PC-9 (cell line): ENCODE measurements at regions not wholly inside any gene's neighbourhood (a gene's known extent, or its start where the extent isn't known, plus 50 kb on each side); places are given as distances from the start of the nearest gene placed in this dataset.

ENCODE experiments used
- EZH2 ChIP-seq: fragments of 200-600 bp; sonication (generic); IDR thresholded peaks from 2 replicates; pipeline ENCODE4 v1.8.0; 2017; ENCODE audit warnings: antibody characterized with exemption, low read depth
- TF ChIP-seq, protein P1 (sequence below): fragments of 200-600 bp; sonication (generic); conservative IDR thresholded peaks from 2 replicates; pipeline ENCODE4 v1.6.1; 2017; ENCODE audit warnings: mixed run types, antibody characterized with exemption, mild to moderate bottlenecking, moderate library complexity

DNA sequence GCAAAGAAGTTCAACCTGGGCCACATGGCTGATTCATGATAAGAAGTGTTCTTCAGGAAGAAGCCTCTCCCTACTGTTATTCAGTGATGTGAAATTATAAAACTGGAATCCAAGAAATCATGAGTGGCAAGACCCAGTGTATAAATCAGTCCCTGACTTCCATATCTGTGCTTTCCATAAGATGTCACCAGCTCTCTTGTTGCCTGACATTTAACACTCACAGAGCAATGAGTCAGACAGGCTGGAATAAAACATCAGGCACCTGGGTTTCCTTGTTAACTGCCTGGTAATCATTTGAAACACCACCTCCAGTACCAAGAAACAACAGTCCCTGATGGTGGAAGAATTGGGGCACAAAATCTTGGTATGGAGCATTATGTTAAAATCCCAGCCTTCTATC lies 76.1 kb downstream of the SCG2 start:
- TF ChIP-seq, protein P1, sequence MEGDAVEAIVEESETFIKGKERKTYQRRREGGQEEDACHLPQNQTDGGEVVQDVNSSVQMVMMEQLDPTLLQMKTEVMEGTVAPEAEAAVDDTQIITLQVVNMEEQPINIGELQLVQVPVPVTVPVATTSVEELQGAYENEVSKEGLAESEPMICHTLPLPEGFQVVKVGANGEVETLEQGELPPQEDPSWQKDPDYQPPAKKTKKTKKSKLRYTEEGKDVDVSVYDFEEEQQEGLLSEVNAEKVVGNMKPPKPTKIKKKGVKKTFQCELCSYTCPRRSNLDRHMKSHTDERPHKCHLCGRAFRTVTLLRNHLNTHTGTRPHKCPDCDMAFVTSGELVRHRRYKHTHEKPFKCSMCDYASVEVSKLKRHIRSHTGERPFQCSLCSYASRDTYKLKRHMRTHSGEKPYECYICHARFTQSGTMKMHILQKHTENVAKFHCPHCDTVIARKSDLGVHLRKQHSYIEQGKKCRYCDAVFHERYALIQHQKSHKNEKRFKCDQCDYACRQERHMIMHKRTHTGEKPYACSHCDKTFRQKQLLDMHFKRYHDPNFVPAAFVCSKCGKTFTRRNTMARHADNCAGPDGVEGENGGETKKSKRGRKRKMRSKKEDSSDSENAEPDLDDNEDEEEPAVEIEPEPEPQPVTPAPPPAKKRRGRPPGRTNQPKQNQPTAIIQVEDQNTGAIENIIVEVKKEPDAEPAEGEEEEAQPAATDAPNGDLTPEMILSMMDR, result no peak; the same call in 1 of the 2 replicates
- TF ChIP-seq EZH2, result no peak
